ENCODE measurements at regions not wholly inside any gene's neighbourhood (a gene's known extent, or its start where the extent isn't known, plus 50 kb on each side); places are given as distances from the start of the nearest gene placed in this dataset.
A peak's percentile ranks its signal among the peaks of the same experiment; 100 is the strongest.

GRCh38 chr10:53619671-53620070 lies 847.1 kb upstream of the MBL2 start:
- FAIRE-seq = no peak
- TF ChIP-seq PAX5 (IDR thresholded peaks at IDR 0.05; ENCODE audit: insufficient read depth, low read length, severe bottlenecking) = no peak
- no peak for TF ChIP-seq TAF1 (IDR thresholded peaks at IDR 0.05; ENCODE audit: low read depth, low read length)
- no peak for TF ChIP-seq POU2F2 (IDR thresholded peaks at IDR 0.05; ENCODE audit: low read depth, low read length)
- TF ChIP-seq POLR2A (IDR thresholded peaks at IDR 0.05; ENCODE audit: low read depth, low read length) = no peak
- no peak for TF ChIP-seq POLR2AphosphoS5 (IDR thresholded peaks at IDR 0.05; ENCODE audit: low read depth, low read length)
- TF ChIP-seq SPI1 (IDR thresholded peaks at IDR 0.05; ENCODE audit: low read depth, low read length) = no peak
- no peak for DNase-seq (ENCODE audit: insufficient read length, low spot score)

- DNase-seq (ENCODE audit: insufficient read length, low spot score) (no peak), FAIRE-seq (no peak)
Observed at GRCh38 chr10:53607691-53608090, 835.1 kb upstream of the MBL2 start.

GRCh38 chr10:53606981-53607380 lies 834.4 kb upstream of the MBL2 start:
- FAIRE-seq (no peak), DNase-seq (ENCODE audit: insufficient read length, low spot score) (no peak)
- TF ChIP-seq POU2F2 (IDR thresholded peaks at IDR 0.05; ENCODE audit: low read depth, low read length) (no peak), POLR2AphosphoS5 (IDR thresholded peaks at IDR 0.05; ENCODE audit: low read depth, low read length) (no peak), TAF1 (IDR thresholded peaks at IDR 0.05; ENCODE audit: low read depth, low read length) (no peak), POLR2A (IDR thresholded peaks at IDR 0.05; ENCODE audit: low read depth, low read length) (no peak), PAX5 (IDR thresholded peaks at IDR 0.05; ENCODE audit: insufficient read depth, low read length, severe bottlenecking) (no peak), SPI1 (IDR thresholded peaks at IDR 0.05; ENCODE audit: low read depth, low read length) (no peak)

More at GRCh38 chr10:53607691-53608090, 835.1 kb upstream of the MBL2 start:
- no peak for TF ChIP-seq POLR2AphosphoS5 (IDR thresholded peaks at IDR 0.05; ENCODE audit: low read depth, low read length)
- no peak for TF ChIP-seq POU2F2 (IDR thresholded peaks at IDR 0.05; ENCODE audit: low read depth, low read length)
- TF ChIP-seq SPI1 (IDR thresholded peaks at IDR 0.05; ENCODE audit: low read depth, low read length) = no peak
- no peak for TF ChIP-seq POLR2A (IDR thresholded peaks at IDR 0.05; ENCODE audit: low read depth, low read length)
- no peak for TF ChIP-seq TAF1 (IDR thresholded peaks at IDR 0.05; ENCODE audit: low read depth, low read length)
- TF ChIP-seq PAX5 (IDR thresholded peaks at IDR 0.05; ENCODE audit: insufficient read depth, low read length, severe bottlenecking) = no peak

- FAIRE-seq (peak; percentile 70), DNase-seq (ENCODE audit: insufficient read length, low spot score) (no peak)
- TF ChIP-seq PAX5 (IDR thresholded peaks at IDR 0.05; ENCODE audit: insufficient read depth, low read length, severe bottlenecking) = no peak
- no peak for TF ChIP-seq SPI1 (IDR thresholded peaks at IDR 0.05; ENCODE audit: low read depth, low read length)
- no peak for TF ChIP-seq POLR2AphosphoS5 (IDR thresholded peaks at IDR 0.05; ENCODE audit: low read depth, low read length)
- no peak for TF ChIP-seq POLR2A (IDR thresholded peaks at IDR 0.05; ENCODE audit: low read depth, low read length)
- TF ChIP-seq POU2F2 (IDR thresholded peaks at IDR 0.05; ENCODE audit: low read depth, low read length) = no peak
- no peak for TF ChIP-seq TAF1 (IDR thresholded peaks at IDR 0.05; ENCODE audit: low read depth, low read length)
Observed at GRCh38 chr10:53601260-53601875, 828.8 kb upstream of the MBL2 start.

- DNase-seq (ENCODE audit: insufficient read length, low spot score) (no peak), FAIRE-seq (no peak)
- TF ChIP-seq SPI1 (IDR thresholded peaks at IDR 0.05; ENCODE audit: low read depth, low read length) (no peak), POLR2AphosphoS5 (IDR thresholded peaks at IDR 0.05; ENCODE audit: low read depth, low read length) (no peak), PAX5 (IDR thresholded peaks at IDR 0.05; ENCODE audit: insufficient read depth, low read length, severe bottlenecking) (no peak), POU2F2 (IDR thresholded peaks at IDR 0.05; ENCODE audit: low read depth, low read length) (no peak), TAF1 (IDR thresholded peaks at IDR 0.05; ENCODE audit: low read depth, low read length) (no peak), POLR2A (IDR thresholded peaks at IDR 0.05; ENCODE audit: low read depth, low read length) (no peak)
Observed at GRCh38 chr10:53598914-53599313, 826.3 kb upstream of the MBL2 start.

- TF ChIP-seq POLR2AphosphoS5 (IDR thresholded peaks at IDR 0.05; ENCODE audit: low read depth, low read length) = no peak
- TF ChIP-seq TAF1 (IDR thresholded peaks at IDR 0.05; ENCODE audit: low read depth, low read length) = no peak
- TF ChIP-seq POLR2A (IDR thresholded peaks at IDR 0.05; ENCODE audit: low read depth, low read length) = no peak
- no peak for TF ChIP-seq SPI1 (IDR thresholded peaks at IDR 0.05; ENCODE audit: low read depth, low read length)
- no peak for TF ChIP-seq POU2F2 (IDR thresholded peaks at IDR 0.05; ENCODE audit: low read depth, low read length)
- TF ChIP-seq PAX5 (IDR thresholded peaks at IDR 0.05; ENCODE audit: insufficient read depth, low read length, severe bottlenecking) = no peak
- no peak for DNase-seq (ENCODE audit: insufficient read length, low spot score)
- FAIRE-seq = no peak
Observed at GRCh38 chr10:53597835-53598251, 825.3 kb upstream of the MBL2 start.

- FAIRE-seq = no peak
Observed at GRCh38 chr10:53580465-53580864, 807.9 kb upstream of the MBL2 start.

GRCh38 chr10:53579773-53580172 lies 807.2 kb upstream of the MBL2 start:
- FAIRE-seq (no peak), DNase-seq (ENCODE audit: insufficient read length, low spot score) (no peak)
- TF ChIP-seq POU2F2 (IDR thresholded peaks at IDR 0.05; ENCODE audit: low read depth, low read length) (no peak), SPI1 (IDR thresholded peaks at IDR 0.05; ENCODE audit: low read depth, low read length) (no peak), PAX5 (IDR thresholded peaks at IDR 0.05; ENCODE audit: insufficient read depth, low read length, severe bottlenecking) (no peak), TAF1 (IDR thresholded peaks at IDR 0.05; ENCODE audit: low read depth, low read length) (no peak), POLR2A (IDR thresholded peaks at IDR 0.05; ENCODE audit: low read depth, low read length) (no peak), POLR2AphosphoS5 (IDR thresholded peaks at IDR 0.05; ENCODE audit: low read depth, low read length) (no peak)

More at GRCh38 chr10:53580465-53580864, 807.9 kb upstream of the MBL2 start:
- no peak for TF ChIP-seq POLR2A (IDR thresholded peaks at IDR 0.05; ENCODE audit: low read depth, low read length)
- no peak for TF ChIP-seq POLR2AphosphoS5 (IDR thresholded peaks at IDR 0.05; ENCODE audit: low read depth, low read length)
- no peak for TF ChIP-seq POU2F2 (IDR thresholded peaks at IDR 0.05; ENCODE audit: low read depth, low read length)
- no peak for TF ChIP-seq TAF1 (IDR thresholded peaks at IDR 0.05; ENCODE audit: low read depth, low read length)
- no peak for TF ChIP-seq SPI1 (IDR thresholded peaks at IDR 0.05; ENCODE audit: low read depth, low read length)
- no peak for TF ChIP-seq PAX5 (IDR thresholded peaks at IDR 0.05; ENCODE audit: insufficient read depth, low read length, severe bottlenecking)
- no peak for DNase-seq (ENCODE audit: insufficient read length, low spot score)

- FAIRE-seq (no peak), DNase-seq (ENCODE audit: insufficient read length, low spot score) (no peak)
- TF ChIP-seq POLR2A (IDR thresholded peaks at IDR 0.05; ENCODE audit: low read depth, low read length) (no peak), PAX5 (IDR thresholded peaks at IDR 0.05; ENCODE audit: insufficient read depth, low read length, severe bottlenecking) (no peak), POLR2AphosphoS5 (IDR thresholded peaks at IDR 0.05; ENCODE audit: low read depth, low read length) (no peak), SPI1 (IDR thresholded peaks at IDR 0.05; ENCODE audit: low read depth, low read length) (no peak), TAF1 (IDR thresholded peaks at IDR 0.05; ENCODE audit: low read depth, low read length) (no peak), POU2F2 (IDR thresholded peaks at IDR 0.05; ENCODE audit: low read depth, low read length) (no peak)
Observed at GRCh38 chr10:53574024-53574423, 801.4 kb upstream of the MBL2 start.
